Uterus (tissue), 3 donors: ENCODE measurements at regions not wholly inside any gene's neighbourhood (a gene's known extent, or its start where the extent isn't known, plus 50 kb on each side); places are given as distances from the start of the nearest gene placed in this dataset.

ENCODE experiments used
- DNase-seq, 2 donors: peaks; one replicate each; pipeline ENCODE4 v3.0.0-alpha.2; 2019 to 2020
- H3K27ac ChIP-seq, 2 donors: fragments of 200-600 bp; sonication (generic); 1 replicate in 1 of 2; 2 replicates in 1 of 2; pipeline ENCODE4 v1.5.1; 2016 to 2018
- H3K27me3 ChIP-seq, 2 donors: fragments of 200-600 bp; sonication (generic); one replicate each; pipeline ENCODE4 v1.5.1; 2018 to 2019; ENCODE audit warnings: control low read depth in 1 of 2
- H3K36me3 ChIP-seq, 2 donors: fragments of 200-600 bp; sonication (generic); one replicate each; pipeline ENCODE4 v1.5.1; 2019; ENCODE audit warnings: control low read depth in 1 of 2
- H3K4me1 ChIP-seq, 2 donors: fragments of 200-600 bp; sonication (generic); one replicate each; pipeline ENCODE4 v1.5.1; 2018 to 2019; ENCODE audit warnings: control low read depth in 1 of 2
- H3K4me3 ChIP-seq, 2 donors: fragments of 200-600 bp; sonication (generic); 1 replicate in 1 of 2; 2 replicates in 1 of 2; pipeline ENCODE4 v1.5.1; 2018 to 2019; ENCODE audit warnings: mild to moderate bottlenecking in 1 of 2
- H3K9me3 ChIP-seq, 2 donors: fragments of 200-600 bp; sonication (generic); one replicate each; pipeline ENCODE4 v1.5.1; 2019; ENCODE audit warnings: control low read depth in 1 of 2
- CTCF ChIP-seq, 4 experiments: fragments of 200-600 bp in 2 of 4; fragments of 450-650 bp in 2 of 4; sonication (generic) in 2 of 4; IDR thresholded peaks; one replicate each; pipeline ENCODE4 v1.5.1; 2016 to 2019; ENCODE audit warnings: antibody characterized with exemption in 4 of 4, mild to moderate bottlenecking in 2 of 4, moderate library complexity in 1 of 4
- POLR2A ChIP-seq, 2 donors: fragments of 450-650 bp; IDR thresholded peaks; one replicate each; pipeline ENCODE4 v1.6.1; 2016; ENCODE audit warnings: antibody characterized with exemption in 2 of 2, mild to moderate bottlenecking in 1 of 2, moderate library complexity in 1 of 2
- intact Hi-C: fragments of 100-400 bp; cut with DNase I; formaldehyde crosslinking; loops from one replicate; pipeline ENCODE4 v1.15.1; 2023; ENCODE audit warnings: low total_unique reads
- donor health status: DM: yes; HTN: yes; CAD: no.

- Histone ChIP-seq H3K4me1 (no peaks in the 10 kb centered on the region), H3K9me3 (no peaks in the 10 kb centered on the region), H3K27ac (no peak overlapping the region), H3K27me3 (no peaks in the 10 kb centered on the region), H3K36me3 (no peaks in the 10 kb centered on the region), H3K4me3 (no peak overlapping the region)
- intact Hi-C loops: no loop called here
- no peak for DNase-seq
- TF ChIP-seq POLR2A (IDR thresholded peaks at IDR 0.05) (no peak), CTCF (IDR thresholded peaks at IDR 0.05) (no peak)
Measured at GRCh38 chr4:36004204-36004851, 240.0 kb downstream of the ARAP2 start.

- H3K27ac ChIP-seq: no peak overlapping the region
- TF ChIP-seq POLR2A (IDR thresholded peaks at IDR 0.05) (no peak), CTCF (IDR thresholded peaks at IDR 0.05) (no peak)
- no peak overlapping the region for H3K4me3 ChIP-seq
- H3K4me1 ChIP-seq: no peaks in the 10 kb centered on the region
- no peaks in the 10 kb centered on the region for H3K27me3 ChIP-seq
- no peaks in the 10 kb centered on the region for H3K36me3 ChIP-seq
- DNase-seq: no peak
- intact Hi-C loops: no loop called here
- H3K9me3 ChIP-seq: no peaks in the 10 kb centered on the region
Measured at GRCh38 chr4:36006226-36006625, 238.1 kb downstream of the ARAP2 start.

- Histone ChIP-seq H3K9me3 (no peaks in the 10 kb centered on the region), H3K4me1 (no peaks in the 10 kb centered on the region), H3K27ac (no peak overlapping the region), H3K27me3 (no peaks in the 10 kb centered on the region), H3K36me3 (no peaks in the 10 kb centered on the region), H3K4me3 (no peak overlapping the region)
- no peak for DNase-seq
- intact Hi-C loops: no loop called here
- TF ChIP-seq CTCF (IDR thresholded peaks at IDR 0.05): no peak
- no peak for TF ChIP-seq POLR2A (IDR thresholded peaks at IDR 0.05)
Measured at GRCh38 chr4:36010397-36010929, 233.9 kb downstream of the ARAP2 start.

GRCh38 chr4:36011381-36011780 is 232.9 kb downstream of the ARAP2 start:
- TF ChIP-seq CTCF (IDR thresholded peaks at IDR 0.05) (no peak), POLR2A (IDR thresholded peaks at IDR 0.05) (no peak)
- no peak overlapping the region for H3K27ac ChIP-seq
- no peaks in the 10 kb centered on the region for H3K4me1 ChIP-seq
- DNase-seq: no peak
- no peaks in the 10 kb centered on the region for H3K27me3 ChIP-seq
- no peak overlapping the region for H3K4me3 ChIP-seq
- H3K9me3 ChIP-seq: no peaks in the 10 kb centered on the region
- intact Hi-C loops: no loop called here
- H3K36me3 ChIP-seq: no peaks in the 10 kb centered on the region

- TF ChIP-seq POLR2A (IDR thresholded peaks at IDR 0.05) (no peak), CTCF (IDR thresholded peaks at IDR 0.05) (no peak)
- DNase-seq: no peak
- Histone ChIP-seq H3K27ac (no peak overlapping the region), H3K4me3 (no peak overlapping the region), H3K27me3 (no peaks in the 10 kb centered on the region), H3K36me3 (no peaks in the 10 kb centered on the region), H3K9me3 (no peaks in the 10 kb centered on the region), H3K4me1 (no peaks in the 10 kb centered on the region)
- intact Hi-C loops: no loop called here
Measured at GRCh38 chr4:36012503-36012902, 231.8 kb downstream of the ARAP2 start.
